SK-N-SH (cell line): ENCODE measurements at regions not wholly inside any gene's neighbourhood (a gene's known extent, or its start where the extent isn't known, plus 50 kb on each side); places are given as distances from the start of the nearest gene placed in this dataset.

Experiments
- CTCF ChIA-PET: fragments of 300-600, 350-600 bp; formaldehyde crosslinking; extraction: SDS; loops from one replicate; lab custom pipeline; 2021; lab: Yijun Ruan, JAX
- POLR2A ChIA-PET: fragments of 350-600 bp; sonication (Branson Sonifier 250); formaldehyde crosslinking; extraction: SDS; loops from one replicate; lab custom pipeline; 2020; ENCODE audit warnings: antibody characterized with exemption, inconsistent platforms; lab: Yijun Ruan, JAX
- DNase-seq: peaks from one replicate; pipeline ENCODE4 v3.0.0; 2012
- H2AFZ ChIP-seq: fragments of 200-600 bp; sonication (generic); 2 replicates; pipeline ENCODE4 v1.8.1; 2016; ENCODE audit warnings: antibody characterized with exemption, mild to moderate bottlenecking, low read depth
- H3F3A ChIP-seq: fragments of 200-600 bp; sonication (generic); replicated peaks from 2 replicates; pipeline ENCODE3; 2016; ENCODE audit warnings: antibody characterized with exemption, mild to moderate bottlenecking; ENCODE audit not compliant: insufficient read depth
- H3K27ac ChIP-seq, 2 experiments: fragments of 200-500 bp in 1 of 2; fragments of 200-600 bp in 1 of 2; sonication (Bioruptor generic) in 1 of 2; sonication (generic), shearing (Covaris generic) in 1 of 2; 2 replicates each; pipeline versions ENCODE4 v1.5.1 to v1.6.1; 2014 to 2016; ENCODE audit warnings: low read depth in 2 of 2, inconsistent platforms in 1 of 2, low read length in 1 of 2, mild to moderate bottlenecking in 1 of 2, mixed read lengths in 1 of 2
- H3K27me3 ChIP-seq: fragments of 200-600 bp; sonication (generic), shearing (Covaris generic); 2 replicates; pipeline ENCODE4 v1.6.1; 2016; ENCODE audit warnings: mixed run types; ENCODE audit not compliant: insufficient read depth
- H3K36me3 ChIP-seq, 2 experiments: fragments of 200-500 bp in 1 of 2; fragments of 200-600 bp in 1 of 2; sonication (Bioruptor generic) in 1 of 2; sonication (generic) in 1 of 2; replicated peaks in 1 of 2; 2 replicates each; pipeline versions ENCODE3 to v1.5.1; 2014 to 2016; ENCODE audit warnings: low read length in 1 of 2, mild to moderate bottlenecking in 1 of 2; ENCODE audit not compliant: insufficient read depth in 2 of 2, control insufficient read depth in 1 of 2
- H3K4me1 ChIP-seq, 2 experiments: fragments of 200-500 bp in 1 of 2; fragments of 200-600 bp in 1 of 2; sonication (Bioruptor generic) in 1 of 2; sonication (generic), shearing (Covaris generic) in 1 of 2; 2 replicates each; pipeline versions ENCODE4 v1.5.1 to v1.6.1; 2014 to 2016; ENCODE audit warnings: low read depth in 1 of 2, low read length in 1 of 2, mixed run types in 1 of 2; ENCODE audit not compliant: insufficient read depth in 2 of 2, control insufficient read depth in 1 of 2
- H3K4me2 ChIP-seq: fragments of 200-600 bp; sonication (generic), shearing (Covaris generic); 2 replicates; pipeline ENCODE4 v1.6.1; 2017; ENCODE audit warnings: mixed run types
- H3K4me3 ChIP-seq, 2 experiments: fragments of 200-500 bp in 1 of 2; fragments of 200-600 bp in 1 of 2; sonication (Bioruptor generic) in 1 of 2; sonication (generic), shearing (Covaris generic) in 1 of 2; 2 replicates each; pipeline versions ENCODE4 v1.5.1 to v1.8.1; 2014 to 2016; ENCODE audit warnings: low read depth in 2 of 2, inconsistent platforms in 1 of 2, low read length in 1 of 2, mild to moderate bottlenecking in 1 of 2, mixed read lengths in 1 of 2, moderate library complexity in 1 of 2
- H3K79me2 ChIP-seq: fragments of 200-600 bp; sonication (generic); 2 replicates; pipeline ENCODE4 v1.8.1; 2017; ENCODE audit warnings: mild to moderate bottlenecking; ENCODE audit not compliant: insufficient read depth
- H3K9ac ChIP-seq: fragments of 200-600 bp; sonication (generic); 2 replicates; pipeline ENCODE4 v1.6.1; 2017; ENCODE audit warnings: mixed run types
- H3K9me2 ChIP-seq: fragments of 200-600 bp; sonication (generic); 2 replicates; pipeline ENCODE4 v1.6.1; 2017; ENCODE audit warnings: mixed run types
- H3K9me3 ChIP-seq: fragments of 200-600 bp; sonication (generic); 2 replicates; pipeline ENCODE4 v1.6.1; 2017; ENCODE audit warnings: mixed run types, mild to moderate bottlenecking, moderate library complexity
- H4K20me1 ChIP-seq: fragments of 200-600 bp; sonication (generic); 2 replicates; pipeline ENCODE4 v1.6.1; 2017; ENCODE audit warnings: mild to moderate bottlenecking, mixed run types; ENCODE audit not compliant: insufficient read depth
- CHD2 ChIP-seq: fragments of 150-350 bp; IDR thresholded peaks from 2 replicates; pipeline ENCODE4 v1.6.1; 2018; ENCODE audit warnings: low read length; ENCODE audit not compliant: partially characterized antibody
- EP300 ChIP-seq, 2 experiments: IDR thresholded peaks; 2 replicates each; pipeline versions ENCODE4 v1.4.0 to v1.6.1; 2012; ENCODE audit warnings: borderline replicate concordance in 1 of 2, low read depth in 1 of 2, low read length in 1 of 2
- FOXJ3 ChIP-seq: sonication (generic); formaldehyde crosslinking; IDR thresholded peaks from 2 replicates; pipeline ENCODE4 v1.5.1; 2020; ENCODE audit warnings: mild to moderate bottlenecking, missing genetic modification reagents
- FOXM1 ChIP-seq: IDR thresholded peaks from 2 replicates; pipeline ENCODE4 v1.4.0; 2012; ENCODE audit warnings: low read depth, mild to moderate bottlenecking
- GATA2 ChIP-seq: sonication (generic); formaldehyde crosslinking; IDR thresholded peaks from 2 replicates; pipeline ENCODE4 v1.5.0; 2020; ENCODE audit warnings: mild to moderate bottlenecking, missing genetic modification reagents
- MXI1 ChIP-seq: IDR thresholded peaks from 2 replicates; pipeline ENCODE4 v1.6.1; 2012; ENCODE audit warnings: mild to moderate bottlenecking, low read depth, low read length, improper control_type of control experiment
- NFIC ChIP-seq: IDR thresholded peaks from 2 replicates; pipeline ENCODE4 v1.4.0; 2012; ENCODE audit warnings: borderline replicate concordance
- POLR2AphosphoS5 ChIP-seq: IDR thresholded peaks from 2 replicates; pipeline ENCODE4 v1.6.1; 2012; ENCODE audit warnings: low read depth, low read length
- RFX5 ChIP-seq: IDR thresholded peaks from 2 replicates; pipeline ENCODE4 v1.6.1; 2012; ENCODE audit warnings: mild to moderate bottlenecking, improper control_type of control experiment, low read length
- RXRA ChIP-seq: IDR thresholded peaks from 2 replicates; pipeline ENCODE4 v1.4.0; 2012; ENCODE audit warnings: low read depth, mild to moderate bottlenecking, borderline replicate concordance
- SMC3 ChIP-seq: IDR thresholded peaks from 2 replicates; pipeline ENCODE4 v1.6.1; 2012; ENCODE audit warnings: low read depth, low read length, improper control_type of control experiment
- TEAD4 ChIP-seq: IDR thresholded peaks from 2 replicates; pipeline ENCODE4 v1.4.0; 2012; ENCODE audit warnings: mild to moderate bottlenecking, borderline replicate concordance; ENCODE audit not compliant: insufficient read depth
- TF ChIP-seq, protein P1 (sequence below): fragments of 150-350 bp; IDR thresholded peaks from 2 replicates; pipeline ENCODE4 v1.6.1; 2016; ENCODE audit warnings: mild to moderate bottlenecking, low read depth, low read length
- TF ChIP-seq, protein P2 (sequence below): IDR thresholded peaks from 2 replicates; pipeline ENCODE4; 2012
- TF ChIP-seq, protein P3 (sequence below): IDR thresholded peaks from 2 replicates; pipeline ENCODE4 v1.4.0; 2012; ENCODE audit warnings: low read depth
- TF ChIP-seq, protein P4 (sequence below): IDR thresholded peaks from 2 replicates; pipeline ENCODE4 v1.4.0; 2012; ENCODE audit warnings: low read depth, borderline replicate concordance
- TF ChIP-seq, protein P5 (sequence below): fragments of 150-350 bp; IDR thresholded peaks from 2 replicates; pipeline ENCODE4 v1.6.1; 2017; ENCODE audit warnings: antibody characterized with exemption, low read length, low read depth, borderline replicate concordance

DNA sequence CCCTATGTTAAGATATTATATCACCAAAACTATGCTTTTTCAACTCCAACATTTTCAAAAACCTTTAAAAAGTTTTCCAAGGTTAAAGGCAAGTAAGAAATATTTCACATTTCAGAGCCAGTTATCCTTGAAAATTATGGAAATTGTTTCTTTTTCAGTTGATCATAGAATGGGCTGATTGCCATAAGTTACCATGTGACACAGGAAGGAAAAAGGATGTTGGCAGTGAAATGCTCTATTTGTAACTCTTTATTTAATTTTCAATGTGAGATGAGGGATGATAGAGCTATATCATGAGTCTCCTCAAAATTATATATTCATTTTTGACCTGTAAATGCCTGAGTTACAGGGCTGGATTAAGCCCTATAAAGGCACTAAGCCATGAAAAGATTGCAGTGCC is 93.0 kb upstream of the PLS3 start:
- Histone ChIP-seq H3K9me3 (no peaks in the 10 kb centered on the region), H3K4me3 (no peak overlapping the region), H3K27me3 (0 out of 2 replicates have a peak, but pooled peaks cover 6% of the 10 kb centered on the region), H2AFZ (no peak overlapping the region), H3K9me2 (no peaks in the 10 kb centered on the region), H3K4me2 (no peak overlapping the region), H3K36me3 (no peaks in the 10 kb centered on the region), H3K4me1 (no peaks in the 10 kb centered on the region), H3K27ac (no peak overlapping the region), H4K20me1 (no peaks in the 10 kb centered on the region), H3F3A (no peaks in the 10 kb centered on the region), H3K79me2 (no peaks in the 10 kb centered on the region), H3K9ac (no peak overlapping the region)
- DNase-seq: no peak
- POLR2A ChIA-PET: no interaction called here
- CTCF ChIA-PET: interaction anchor here (1.4 kb wide), 1 partner anchor 11 kb away, joined by 8 read pairs; no protein-coding TSS in a partner anchor
- TF ChIP-seq POLR2AphosphoS5: no peak
- no peak for TF ChIP-seq TEAD4
- TF ChIP-seq EP300 (IDR thresholded peaks at IDR 0.05; ENCODE audit: borderline replicate concordance in 1 of 2, low read depth in 1 of 2, low read length in 1 of 2): no peak
- TF ChIP-seq, protein P1, sequence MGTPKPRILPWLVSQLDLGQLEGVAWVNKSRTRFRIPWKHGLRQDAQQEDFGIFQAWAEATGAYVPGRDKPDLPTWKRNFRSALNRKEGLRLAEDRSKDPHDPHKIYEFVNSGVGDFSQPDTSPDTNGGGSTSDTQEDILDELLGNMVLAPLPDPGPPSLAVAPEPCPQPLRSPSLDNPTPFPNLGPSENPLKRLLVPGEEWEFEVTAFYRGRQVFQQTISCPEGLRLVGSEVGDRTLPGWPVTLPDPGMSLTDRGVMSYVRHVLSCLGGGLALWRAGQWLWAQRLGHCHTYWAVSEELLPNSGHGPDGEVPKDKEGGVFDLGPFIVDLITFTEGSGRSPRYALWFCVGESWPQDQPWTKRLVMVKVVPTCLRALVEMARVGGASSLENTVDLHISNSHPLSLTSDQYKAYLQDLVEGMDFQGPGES: no peak
- TF ChIP-seq FOXJ3 (CRISPR knock-in tag): no peak
- TF ChIP-seq, protein P2, sequence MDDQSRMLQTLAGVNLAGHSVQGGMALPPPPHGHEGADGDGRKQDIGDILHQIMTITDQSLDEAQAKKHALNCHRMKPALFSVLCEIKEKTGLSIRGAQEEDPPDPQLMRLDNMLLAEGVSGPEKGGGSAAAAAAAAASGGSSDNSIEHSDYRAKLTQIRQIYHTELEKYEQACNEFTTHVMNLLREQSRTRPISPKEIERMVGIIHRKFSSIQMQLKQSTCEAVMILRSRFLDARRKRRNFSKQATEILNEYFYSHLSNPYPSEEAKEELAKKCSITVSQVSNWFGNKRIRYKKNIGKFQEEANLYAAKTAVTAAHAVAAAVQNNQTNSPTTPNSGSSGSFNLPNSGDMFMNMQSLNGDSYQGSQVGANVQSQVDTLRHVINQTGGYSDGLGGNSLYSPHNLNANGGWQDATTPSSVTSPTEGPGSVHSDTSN: no peak
- TF ChIP-seq RXRA: no peak
- TF ChIP-seq MXI1: no peak
- no peak for TF ChIP-seq FOXM1
- TF ChIP-seq, protein P3, sequence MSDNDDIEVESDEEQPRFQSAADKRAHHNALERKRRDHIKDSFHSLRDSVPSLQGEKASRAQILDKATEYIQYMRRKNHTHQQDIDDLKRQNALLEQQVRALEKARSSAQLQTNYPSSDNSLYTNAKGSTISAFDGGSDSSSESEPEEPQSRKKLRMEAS: no peak
- TF ChIP-seq, protein P4, sequence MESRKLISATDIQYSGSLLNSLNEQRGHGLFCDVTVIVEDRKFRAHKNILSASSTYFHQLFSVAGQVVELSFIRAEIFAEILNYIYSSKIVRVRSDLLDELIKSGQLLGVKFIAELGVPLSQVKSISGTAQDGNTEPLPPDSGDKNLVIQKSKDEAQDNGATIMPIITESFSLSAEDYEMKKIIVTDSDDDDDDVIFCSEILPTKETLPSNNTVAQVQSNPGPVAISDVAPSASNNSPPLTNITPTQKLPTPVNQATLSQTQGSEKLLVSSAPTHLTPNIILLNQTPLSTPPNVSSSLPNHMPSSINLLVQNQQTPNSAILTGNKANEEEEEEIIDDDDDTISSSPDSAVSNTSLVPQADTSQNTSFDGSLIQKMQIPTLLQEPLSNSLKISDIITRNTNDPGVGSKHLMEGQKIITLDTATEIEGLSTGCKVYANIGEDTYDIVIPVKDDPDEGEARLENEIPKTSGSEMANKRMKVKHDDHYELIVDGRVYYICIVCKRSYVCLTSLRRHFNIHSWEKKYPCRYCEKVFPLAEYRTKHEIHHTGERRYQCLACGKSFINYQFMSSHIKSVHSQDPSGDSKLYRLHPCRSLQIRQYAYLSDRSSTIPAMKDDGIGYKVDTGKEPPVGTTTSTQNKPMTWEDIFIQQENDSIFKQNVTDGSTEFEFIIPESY: no peak
- TF ChIP-seq NFIC: no peak
- TF ChIP-seq, protein P5, sequence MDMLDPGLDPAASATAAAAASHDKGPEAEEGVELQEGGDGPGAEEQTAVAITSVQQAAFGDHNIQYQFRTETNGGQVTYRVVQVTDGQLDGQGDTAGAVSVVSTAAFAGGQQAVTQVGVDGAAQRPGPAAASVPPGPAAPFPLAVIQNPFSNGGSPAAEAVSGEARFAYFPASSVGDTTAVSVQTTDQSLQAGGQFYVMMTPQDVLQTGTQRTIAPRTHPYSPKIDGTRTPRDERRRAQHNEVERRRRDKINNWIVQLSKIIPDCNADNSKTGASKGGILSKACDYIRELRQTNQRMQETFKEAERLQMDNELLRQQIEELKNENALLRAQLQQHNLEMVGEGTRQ: no peak
- TF ChIP-seq SMC3: no peak
- no peak for TF ChIP-seq GATA2 (CRISPR knock-in tag)
- TF ChIP-seq CHD2: no peak
- no peak for TF ChIP-seq RFX5
